Keratinocyte (primary cell): ENCODE measurements at regions not wholly inside any gene's neighbourhood (a gene's known extent, or its start where the extent isn't known, plus 50 kb on each side); places are given as distances from the start of the nearest gene placed in this dataset.
A peak's percentile ranks its signal among the peaks of the same experiment; 100 is the strongest.

Experiments
- DNase-seq: peaks from one replicate; pipeline ENCODE4 v3.0.0-alpha.2; 2011; ENCODE audit warnings: low read depth, missing footprints, low spot score
- FAIRE-seq: peaks from 2 replicates; lab custom pipeline; 2011; peaks lifted over from hg19 to GRCh38; lab: Jason Lieb, UNC
- H2AFZ ChIP-seq: 2 replicates; pipeline ENCODE4 v1.6.0; 2012; ENCODE audit warnings: low read length, control low read depth, inconsistent platforms; ENCODE audit not compliant: control insufficient read depth
- H3K27ac ChIP-seq: 2 replicates; pipeline ENCODE4 v1.5.1; 2011; ENCODE audit warnings: low read length; ENCODE audit not compliant: control insufficient read depth, insufficient read depth
- H3K27me3 ChIP-seq: 3 replicates; pipeline ENCODE4 v1.6.0; 2011; ENCODE audit warnings: low read length; ENCODE audit not compliant: control insufficient read depth, insufficient read depth; ENCODE audit errors: extremely low read depth
- H3K36me3 ChIP-seq, 2 experiments: 2 replicates in 1 of 2; 3 replicates in 1 of 2; pipeline ENCODE4 v1.5.1; 2011; ENCODE audit warnings: low read length in 2 of 2, mild to moderate bottlenecking in 1 of 2; ENCODE audit not compliant: control insufficient read depth in 2 of 2, insufficient read depth in 2 of 2; ENCODE audit errors: extremely low read depth in 1 of 2
- H3K4me1 ChIP-seq: 3 replicates; pipeline ENCODE4 v1.5.1; 2011; ENCODE audit warnings: low read length; ENCODE audit not compliant: control insufficient read depth, insufficient read depth; ENCODE audit errors: extremely low read depth
- H3K4me2 ChIP-seq: 3 replicates; pipeline ENCODE4 v1.6.0; 2011; ENCODE audit warnings: low read depth, low read length; ENCODE audit not compliant: control insufficient read depth, insufficient read depth; ENCODE audit errors: extremely low read depth
- H3K4me3 ChIP-seq, 3 experiments: fragments of 200-600 bp in 1 of 3; sonication (generic) in 1 of 3; 2 replicates in 2 of 3; 3 replicates in 1 of 3; pipeline ENCODE4 v1.5.1; 2011 to 2016; ENCODE audit warnings: low read length in 3 of 3, mild to moderate bottlenecking in 3 of 3, control low read depth in 2 of 3, inconsistent platforms in 1 of 3, low read depth in 1 of 3, mixed read lengths in 1 of 3, mixed run types in 1 of 3, moderate library complexity in 1 of 3; ENCODE audit not compliant: control insufficient read depth in 2 of 3, insufficient read depth in 2 of 3; ENCODE audit errors: extremely low read depth in 1 of 3
- H3K79me2 ChIP-seq: 2 replicates; pipeline ENCODE4 v1.6.0; 2012; ENCODE audit warnings: low read length; ENCODE audit not compliant: control insufficient read depth, insufficient read depth
- H3K9ac ChIP-seq: 3 replicates; pipeline ENCODE4 v1.6.0; 2011; ENCODE audit warnings: low read length; ENCODE audit not compliant: control insufficient read depth, insufficient read depth; ENCODE audit errors: extremely low read depth
- H3K9me1 ChIP-seq: 3 replicates; pipeline ENCODE4 v1.6.0; 2011; ENCODE audit warnings: low read length; ENCODE audit not compliant: control insufficient read depth, insufficient read depth; ENCODE audit errors: extremely low read depth
- H3K9me3 ChIP-seq: 2 replicates; pipeline ENCODE4 v1.5.1; 2012; ENCODE audit warnings: low read depth, low read length; ENCODE audit not compliant: control insufficient read depth
- H4K20me1 ChIP-seq: 3 replicates; pipeline ENCODE4 v1.6.0; 2011; ENCODE audit warnings: low read length; ENCODE audit not compliant: control insufficient read depth, insufficient read depth; ENCODE audit errors: extremely low read depth
- EZH2 ChIP-seq: IDR thresholded peaks from one replicate; pipeline ENCODE4 v1.6.1; 2012; ENCODE audit warnings: inconsistent platforms, mild to moderate bottlenecking, low read length, moderate library complexity
- dilution Hi-C: fragments of 300-500 bp; cut with MboI; formaldehyde crosslinking; loops from one replicate; pipeline ENCODE4 v1.7.0; 2020; ENCODE audit warnings: low sequenced_read_pairs; ENCODE audit not compliant: extremely low pct_ligation_motif_present
- TF ChIP-seq, protein P1 (sequence below), 3 experiments: IDR thresholded peaks in 1 of 3; conservative IDR thresholded peaks in 1 of 3; optimal IDR thresholded peaks in 1 of 3; 2 replicates in 2 of 3; 3 replicates in 1 of 3; pipeline versions ENCODE3 to v1.5.1; 2011; ENCODE audit warnings: low read length in 3 of 3, mild to moderate bottlenecking in 3 of 3, moderate library complexity in 2 of 3, control low read depth in 1 of 3, inconsistent platforms in 1 of 3; ENCODE audit not compliant: insufficient read depth in 2 of 3; ENCODE audit errors: extremely low read depth in 1 of 3

DNA sequence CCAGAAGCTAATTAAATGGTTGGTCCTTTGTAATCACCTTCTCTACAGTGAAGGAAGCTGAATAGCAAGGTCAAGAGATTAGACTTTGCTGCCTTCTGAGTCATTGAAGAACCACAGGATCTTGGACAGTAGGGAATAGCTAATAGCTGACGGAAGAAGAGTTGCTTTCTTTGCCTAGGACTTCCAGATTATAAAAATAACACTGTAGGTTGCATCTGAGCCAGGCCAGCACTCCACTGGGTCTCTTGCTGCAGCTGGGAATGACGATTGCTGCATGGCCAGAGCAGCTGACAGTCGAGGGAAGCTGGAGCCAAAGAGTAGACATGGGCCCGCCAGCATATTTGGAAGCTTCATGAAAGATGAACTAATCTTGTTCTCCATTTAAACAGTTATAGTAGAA, 81.5 kb upstream of the KCNMB2 start:
- TF ChIP-seq EZH2: no peak
- TF ChIP-seq, protein P1, sequence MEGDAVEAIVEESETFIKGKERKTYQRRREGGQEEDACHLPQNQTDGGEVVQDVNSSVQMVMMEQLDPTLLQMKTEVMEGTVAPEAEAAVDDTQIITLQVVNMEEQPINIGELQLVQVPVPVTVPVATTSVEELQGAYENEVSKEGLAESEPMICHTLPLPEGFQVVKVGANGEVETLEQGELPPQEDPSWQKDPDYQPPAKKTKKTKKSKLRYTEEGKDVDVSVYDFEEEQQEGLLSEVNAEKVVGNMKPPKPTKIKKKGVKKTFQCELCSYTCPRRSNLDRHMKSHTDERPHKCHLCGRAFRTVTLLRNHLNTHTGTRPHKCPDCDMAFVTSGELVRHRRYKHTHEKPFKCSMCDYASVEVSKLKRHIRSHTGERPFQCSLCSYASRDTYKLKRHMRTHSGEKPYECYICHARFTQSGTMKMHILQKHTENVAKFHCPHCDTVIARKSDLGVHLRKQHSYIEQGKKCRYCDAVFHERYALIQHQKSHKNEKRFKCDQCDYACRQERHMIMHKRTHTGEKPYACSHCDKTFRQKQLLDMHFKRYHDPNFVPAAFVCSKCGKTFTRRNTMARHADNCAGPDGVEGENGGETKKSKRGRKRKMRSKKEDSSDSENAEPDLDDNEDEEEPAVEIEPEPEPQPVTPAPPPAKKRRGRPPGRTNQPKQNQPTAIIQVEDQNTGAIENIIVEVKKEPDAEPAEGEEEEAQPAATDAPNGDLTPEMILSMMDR (optimal IDR thresholded peaks at IDR 0.05 in 1 of 3, IDR thresholded peaks at IDR 0.05 in 1 of 3, conservative IDR thresholded peaks at IDR 0.05 in 1 of 3; ENCODE audit: extremely low read depth in 1 of 3, insufficient read depth in 2 of 3, low read length in 3 of 3): no peak
- no peaks in the 10 kb centered on the region for H3K9me1 ChIP-seq
- H3K9me3 ChIP-seq: no peaks in the 10 kb centered on the region
- H4K20me1 ChIP-seq: no peaks in the 10 kb centered on the region
- no peaks in the 10 kb centered on the region for H3K27me3 ChIP-seq
- H3K79me2 ChIP-seq: no peaks in the 10 kb centered on the region
- no peaks in the 10 kb centered on the region for H3K36me3 ChIP-seq
- DNase-seq (no peak), FAIRE-seq (peak; percentile 71)
- H3K27ac ChIP-seq: no peak overlapping the region
- no peak overlapping the region for H2AFZ ChIP-seq
- peaks cover 10% of the 10 kb centered on the region for H3K4me1 ChIP-seq
- dilution Hi-C loops: no loop called here
- H3K4me2 ChIP-seq: peak overlapping the region; percentile 9
- no peak overlapping the region for H3K9ac ChIP-seq
- H3K4me3 ChIP-seq: no peak overlapping the region

DNA sequence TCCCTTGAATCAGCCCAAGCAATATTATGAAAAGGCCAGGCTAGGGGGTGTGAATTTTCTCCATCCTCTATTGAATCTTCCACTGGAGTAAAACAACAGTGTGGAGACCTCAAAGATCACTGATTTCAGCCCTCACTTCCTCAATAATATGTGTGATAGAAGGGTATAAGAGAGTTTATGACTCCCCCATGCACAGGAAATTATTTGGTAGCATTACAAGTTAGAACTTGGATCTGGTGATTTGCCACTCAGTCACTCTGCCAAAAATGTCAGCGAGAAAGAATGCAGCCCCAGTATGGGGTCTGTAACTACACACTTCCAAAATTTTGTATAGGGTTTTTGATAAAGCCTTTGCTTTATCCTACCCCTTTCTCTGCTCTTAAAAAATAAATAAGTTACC, 81.0 kb upstream of the KCNMB2 start:
- H2AFZ ChIP-seq: no peak overlapping the region
- no peak for DNase-seq
- peak; percentile 63 for FAIRE-seq
- H3K4me2 ChIP-seq: peak overlapping the region; percentile 9
- H3K36me3 ChIP-seq: no peaks in the 10 kb centered on the region
- TF ChIP-seq EZH2: no peak
- TF ChIP-seq, protein P1 (optimal IDR thresholded peaks at IDR 0.05 in 1 of 3, IDR thresholded peaks at IDR 0.05 in 1 of 3, conservative IDR thresholded peaks at IDR 0.05 in 1 of 3; ENCODE audit: extremely low read depth in 1 of 3, insufficient read depth in 2 of 3, low read length in 3 of 3): no peak
- dilution Hi-C loops: no loop called here
- no peaks in the 10 kb centered on the region for H3K9me3 ChIP-seq
- no peaks in the 10 kb centered on the region for H3K27me3 ChIP-seq
- H3K79me2 ChIP-seq: no peaks in the 10 kb centered on the region
- H3K9me1 ChIP-seq: no peaks in the 10 kb centered on the region
- H3K4me3 ChIP-seq: no peak overlapping the region
- no peaks in the 10 kb centered on the region for H4K20me1 ChIP-seq
- no peak overlapping the region for H3K27ac ChIP-seq
- peaks cover 10% of the 10 kb centered on the region for H3K4me1 ChIP-seq
- no peak overlapping the region for H3K9ac ChIP-seq
